ENCODE measurements at regions not wholly inside any gene's neighbourhood (a gene's known extent, or its start where the extent isn't known, plus 50 kb on each side); places are given as distances from the start of the nearest gene placed in this dataset.

DNA sequence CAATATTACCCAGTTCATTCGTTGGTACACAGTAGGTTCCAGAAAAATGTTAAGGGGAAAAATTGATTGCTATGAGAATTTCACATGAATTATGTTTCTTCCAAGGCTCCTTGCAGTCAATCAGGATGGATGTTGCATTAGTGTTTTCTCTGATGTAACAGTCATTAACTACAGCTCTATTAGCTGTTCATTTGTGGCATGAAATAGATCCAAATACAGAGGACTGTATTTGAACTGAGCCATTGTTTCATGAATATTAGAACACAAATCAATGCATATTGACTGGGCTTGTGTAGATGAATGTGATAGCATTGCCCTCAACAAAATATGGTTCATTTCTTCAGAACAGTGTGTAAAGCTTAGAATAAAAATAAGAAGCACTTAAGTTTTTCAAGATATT is 203.0 kb upstream of the SGO1 start (continued):
- TF ChIP-seq, protein P1, sequence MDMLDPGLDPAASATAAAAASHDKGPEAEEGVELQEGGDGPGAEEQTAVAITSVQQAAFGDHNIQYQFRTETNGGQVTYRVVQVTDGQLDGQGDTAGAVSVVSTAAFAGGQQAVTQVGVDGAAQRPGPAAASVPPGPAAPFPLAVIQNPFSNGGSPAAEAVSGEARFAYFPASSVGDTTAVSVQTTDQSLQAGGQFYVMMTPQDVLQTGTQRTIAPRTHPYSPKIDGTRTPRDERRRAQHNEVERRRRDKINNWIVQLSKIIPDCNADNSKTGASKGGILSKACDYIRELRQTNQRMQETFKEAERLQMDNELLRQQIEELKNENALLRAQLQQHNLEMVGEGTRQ (IDR thresholded peaks at IDR 0.05; ENCODE audit: low read length) = no peak
- TF ChIP-seq CTBP2 (IDR thresholded peaks at IDR 0.05; ENCODE audit: borderline replicate concordance, insufficient read depth, insufficient read length, low read length) (no peak), HDAC6 (IDR thresholded peaks at IDR 0.05; ENCODE audit: low read depth, low read length) (no peak), GABPA (IDR thresholded peaks at IDR 0.05; ENCODE audit: borderline replicate concordance, insufficient read depth, low read length) (no peak), POLR2A (IDR thresholded peaks at IDR 0.05; ENCODE audit: control extremely low read depth in 1 of 2, low read depth in 2 of 2, low read length in 2 of 2) (no peak), SIN3A (conservative IDR thresholded peaks at IDR 0.05 in 1 of 2, IDR thresholded peaks at IDR 0.05 in 1 of 2; ENCODE audit: low read depth in 1 of 2, low read length in 2 of 2) (no peak), SP2 (IDR thresholded peaks at IDR 0.05; ENCODE audit: low read length) (no peak), RBBP5 (IDR thresholded peaks at IDR 0.05; ENCODE audit: borderline replicate concordance, low read depth, low read length) (no peak), CREB1 (IDR thresholded peaks at IDR 0.05) (no peak), SUZ12 (IDR thresholded peaks at IDR 0.05; ENCODE audit: low read length) (no peak), KDM4A (IDR thresholded peaks at IDR 0.05; ENCODE audit: low read depth, low read length, severe bottlenecking) (no peak), POU5F1 (IDR thresholded peaks at IDR 0.05; ENCODE audit: low read depth, low read length) (no peak), HDAC2 (IDR thresholded peaks at IDR 0.05; ENCODE audit: borderline replicate concordance in 1 of 2, low read depth in 2 of 2, low read length in 2 of 2) (no peak), CHD2 (IDR thresholded peaks at IDR 0.05; ENCODE audit: low read length) (no peak)
- TF ChIP-seq, protein P2, sequence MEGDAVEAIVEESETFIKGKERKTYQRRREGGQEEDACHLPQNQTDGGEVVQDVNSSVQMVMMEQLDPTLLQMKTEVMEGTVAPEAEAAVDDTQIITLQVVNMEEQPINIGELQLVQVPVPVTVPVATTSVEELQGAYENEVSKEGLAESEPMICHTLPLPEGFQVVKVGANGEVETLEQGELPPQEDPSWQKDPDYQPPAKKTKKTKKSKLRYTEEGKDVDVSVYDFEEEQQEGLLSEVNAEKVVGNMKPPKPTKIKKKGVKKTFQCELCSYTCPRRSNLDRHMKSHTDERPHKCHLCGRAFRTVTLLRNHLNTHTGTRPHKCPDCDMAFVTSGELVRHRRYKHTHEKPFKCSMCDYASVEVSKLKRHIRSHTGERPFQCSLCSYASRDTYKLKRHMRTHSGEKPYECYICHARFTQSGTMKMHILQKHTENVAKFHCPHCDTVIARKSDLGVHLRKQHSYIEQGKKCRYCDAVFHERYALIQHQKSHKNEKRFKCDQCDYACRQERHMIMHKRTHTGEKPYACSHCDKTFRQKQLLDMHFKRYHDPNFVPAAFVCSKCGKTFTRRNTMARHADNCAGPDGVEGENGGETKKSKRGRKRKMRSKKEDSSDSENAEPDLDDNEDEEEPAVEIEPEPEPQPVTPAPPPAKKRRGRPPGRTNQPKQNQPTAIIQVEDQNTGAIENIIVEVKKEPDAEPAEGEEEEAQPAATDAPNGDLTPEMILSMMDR (IDR thresholded peaks at IDR 0.05; ENCODE audit: control extremely low read depth in 1 of 3, insufficient read depth in 1 of 3, low read depth in 1 of 3, low read length in 3 of 3) = no peak
